Effector memory CD4-positive, alpha-beta T cell (primary cell): ENCODE measurements at regions not wholly inside any gene's neighbourhood (a gene's known extent, or its start where the extent isn't known, plus 50 kb on each side); places are given as distances from the start of the nearest gene placed in this dataset.
"Not testable (repeated sequence)": the region's sequence is repeated elsewhere in the genome, so short reads cannot be mapped to it uniquely, and the experiment has no call there.

Experiments
- DNase-seq, 3 donors: peaks; one replicate each; pipeline ENCODE4 v3.0.0-alpha.2; 2020
- H3K27ac ChIP-seq: 2 replicates; pipeline ENCODE4 v1.7.0; 2013; ENCODE audit warnings: mild to moderate bottlenecking, low read length, moderate library complexity; ENCODE audit not compliant: insufficient read depth, poor library complexity, severe bottlenecking
- H3K27me3 ChIP-seq: replicated peaks from 2 replicates; pipeline ENCODE4 v1.7.0; 2013; ENCODE audit warnings: mild to moderate bottlenecking, low read length; ENCODE audit not compliant: insufficient read depth, control insufficient read depth, poor library complexity, severe bottlenecking
- H3K36me3 ChIP-seq: 2 replicates; pipeline ENCODE4 v1.7.0; 2013; ENCODE audit warnings: mild to moderate bottlenecking, low read length, moderate library complexity; ENCODE audit not compliant: control insufficient read depth, insufficient read depth
- H3K4me1 ChIP-seq: 2 replicates; pipeline ENCODE4 v1.7.0; 2013; ENCODE audit warnings: low read length, mild to moderate bottlenecking; ENCODE audit not compliant: control insufficient read depth, insufficient read depth, poor library complexity, severe bottlenecking
- H3K4me3 ChIP-seq: 2 replicates; pipeline ENCODE4 v1.7.0; 2013; ENCODE audit warnings: low read length, low read depth, mild to moderate bottlenecking; ENCODE audit not compliant: insufficient read depth, poor library complexity, severe bottlenecking
- H3K9me3 ChIP-seq: 2 replicates; pipeline ENCODE4 v1.7.0; 2013; ENCODE audit warnings: mild to moderate bottlenecking, low read length, moderate library complexity; ENCODE audit not compliant: control insufficient read depth

GRCh38 chr19:56976300-56976699 lies 135.8 kb upstream of the PEG3 start:
- Histone ChIP-seq H3K4me1 (no peaks in the 10 kb centered on the region), H3K27ac (no peak overlapping the region), H3K36me3 (no peaks in the 10 kb centered on the region), H3K27me3 (no peaks in the 10 kb centered on the region), H3K4me3 (no peak overlapping the region), H3K9me3 (no peaks in the 10 kb centered on the region)
- no peak for DNase-seq

- Histone ChIP-seq H3K27ac (no peak overlapping the region), H3K9me3 (no peaks in the 10 kb centered on the region), H3K4me1 (no peaks in the 10 kb centered on the region), H3K36me3 (no peaks in the 10 kb centered on the region), H3K4me3 (no peak overlapping the region), H3K27me3 (no peaks in the 10 kb centered on the region)
- no peak for DNase-seq
These were observed 136.7 kb upstream of the PEG3 start for GRCh38 chr19:56976995-56977906.

GRCh38 chr19:56978023-56978565 lies 137.6 kb upstream of the PEG3 start:
- Histone ChIP-seq H3K27me3 (no peaks in the 10 kb centered on the region), H3K4me1 (no peaks in the 10 kb centered on the region), H3K36me3 (no peaks in the 10 kb centered on the region), H3K9me3 (no peaks in the 10 kb centered on the region), H3K4me3 (no peak overlapping the region), H3K27ac (no peak overlapping the region)
- no peak for DNase-seq

- H3K27me3 ChIP-seq, H3K4me3 ChIP-seq, H3K36me3 ChIP-seq, H3K9me3 ChIP-seq, DNase-seq, H3K27ac ChIP-seq, H3K4me1 ChIP-seq: not testable (repeated sequence)
These were observed 139.5 kb upstream of the USP29 start for GRCh38 chr19:56980326-56980725.

- DNase-seq: no peak
- H3K9me3 ChIP-seq: no peaks in the 10 kb centered on the region
- H3K27ac ChIP-seq: no peak overlapping the region
- H3K4me3 ChIP-seq: no peak overlapping the region
- H3K27me3 ChIP-seq: no peaks in the 10 kb centered on the region
- H3K4me1 ChIP-seq: no peaks in the 10 kb centered on the region
- no peaks in the 10 kb centered on the region for H3K36me3 ChIP-seq
These were observed 138.9 kb upstream of the USP29 start for GRCh38 chr19:56980906-56981305.

- H3K4me3 ChIP-seq, H3K36me3 ChIP-seq, H3K9me3 ChIP-seq, H3K27me3 ChIP-seq, H3K4me1 ChIP-seq, DNase-seq, H3K27ac ChIP-seq: not testable (repeated sequence)
These were observed 138.3 kb upstream of the USP29 start for GRCh38 chr19:56981440-56981839.

GRCh38 chr19:56983171-56983570 lies 136.6 kb upstream of the USP29 start:
- Histone ChIP-seq H3K4me3 (no peak overlapping the region), H3K27ac (no peak overlapping the region), H3K36me3 (no peaks in the 10 kb centered on the region), H3K4me1 (no peaks in the 10 kb centered on the region), H3K27me3 (no peaks in the 10 kb centered on the region), H3K9me3 (no peaks in the 10 kb centered on the region)
- no peak for DNase-seq

- no peaks in the 10 kb centered on the region for H3K9me3 ChIP-seq
- no peaks in the 10 kb centered on the region for H3K27me3 ChIP-seq
- H3K4me3 ChIP-seq: no peak overlapping the region
- no peak for DNase-seq
- H3K4me1 ChIP-seq: no peaks in the 10 kb centered on the region
- no peak overlapping the region for H3K27ac ChIP-seq
- no peaks in the 10 kb centered on the region for H3K36me3 ChIP-seq
These were observed 136.0 kb upstream of the USP29 start for GRCh38 chr19:56983804-56984203.

- H3K4me1 ChIP-seq: no peaks in the 10 kb centered on the region
- H3K27me3 ChIP-seq: no peaks in the 10 kb centered on the region
- no peak for DNase-seq
- H3K4me3 ChIP-seq: no peak overlapping the region
- no peaks in the 10 kb centered on the region for H3K36me3 ChIP-seq
- H3K9me3 ChIP-seq: no peaks in the 10 kb centered on the region
- no peak overlapping the region for H3K27ac ChIP-seq
These were observed 133.4 kb upstream of the USP29 start for GRCh38 chr19:56986386-56986785.

- no peaks in the 10 kb centered on the region for H3K4me1 ChIP-seq
- H3K4me3 ChIP-seq: no peak overlapping the region
- H3K9me3 ChIP-seq: no peaks in the 10 kb centered on the region
- H3K27me3 ChIP-seq: no peaks in the 10 kb centered on the region
- no peaks in the 10 kb centered on the region for H3K36me3 ChIP-seq
- no peak for DNase-seq
- H3K27ac ChIP-seq: no peak overlapping the region
These were observed 132.6 kb upstream of the USP29 start for GRCh38 chr19:56987184-56987583.
